IPS-18a (cell line): ENCODE measurements at regions not wholly inside any gene's neighbourhood (a gene's known extent, or its start where the extent isn't known, plus 50 kb on each side); places are given as distances from the start of the nearest gene placed in this dataset.
A peak's percentile ranks its signal among the peaks of the same experiment; 100 is the strongest.

Experiments
- H3K27ac ChIP-seq: one replicate; pipeline ENCODE4 v1.5.1; 2013; ENCODE audit warnings: low read length
- H3K27me3 ChIP-seq: one replicate; pipeline ENCODE4 v1.6.1; 2013; ENCODE audit warnings: mild to moderate bottlenecking, low read length; ENCODE audit not compliant: control insufficient read depth, insufficient read depth
- H3K36me3 ChIP-seq: one replicate; pipeline ENCODE4 v1.6.1; 2013; ENCODE audit warnings: low read depth, low read length; ENCODE audit not compliant: control insufficient read depth
- H3K4me1 ChIP-seq: one replicate; pipeline ENCODE4 v1.6.1; 2013; ENCODE audit warnings: low read depth, low read length; ENCODE audit not compliant: control insufficient read depth
- H3K4me3 ChIP-seq: one replicate; pipeline ENCODE4 v1.5.1; 2013; ENCODE audit warnings: low read length
- H3K9ac ChIP-seq: one replicate; pipeline ENCODE4 v1.6.1; 2013; ENCODE audit warnings: mild to moderate bottlenecking, low read length, moderate library complexity
- H3K9me3 ChIP-seq: one replicate; pipeline ENCODE4 v1.6.1; 2013; ENCODE audit warnings: low read depth, low read length; ENCODE audit not compliant: control insufficient read depth

GRCh38 chr5:38115318-38115827 is 143.0 kb upstream of the EGFLAM start:
- Histone ChIP-seq H3K4me3 (no peak overlapping the region), H3K9me3 (no peaks in the 10 kb centered on the region), H3K9ac (no peak overlapping the region), H3K4me1 (peaks cover 4% of the 10 kb centered on the region), H3K36me3 (no peaks in the 10 kb centered on the region), H3K27me3 (no peaks in the 10 kb centered on the region), H3K27ac (no peak overlapping the region)

GRCh38 chr5:38113880-38114279 is 144.5 kb upstream of the EGFLAM start:
- H3K27me3 ChIP-seq: no peaks in the 10 kb centered on the region
- H3K4me3 ChIP-seq: no peak overlapping the region
- no peak overlapping the region for H3K27ac ChIP-seq
- peaks cover 4% of the 10 kb centered on the region for H3K4me1 ChIP-seq
- H3K36me3 ChIP-seq: no peaks in the 10 kb centered on the region
- no peaks in the 10 kb centered on the region for H3K9me3 ChIP-seq
- no peak overlapping the region for H3K9ac ChIP-seq

GRCh38 chr5:38113456-38113855 is 144.9 kb upstream of the EGFLAM start:
- Histone ChIP-seq H3K36me3 (no peaks in the 10 kb centered on the region), H3K4me1 (peaks cover 4% of the 10 kb centered on the region), H3K4me3 (no peak overlapping the region), H3K9ac (no peak overlapping the region), H3K27ac (no peak overlapping the region), H3K9me3 (no peaks in the 10 kb centered on the region), H3K27me3 (no peaks in the 10 kb centered on the region)

DNA sequence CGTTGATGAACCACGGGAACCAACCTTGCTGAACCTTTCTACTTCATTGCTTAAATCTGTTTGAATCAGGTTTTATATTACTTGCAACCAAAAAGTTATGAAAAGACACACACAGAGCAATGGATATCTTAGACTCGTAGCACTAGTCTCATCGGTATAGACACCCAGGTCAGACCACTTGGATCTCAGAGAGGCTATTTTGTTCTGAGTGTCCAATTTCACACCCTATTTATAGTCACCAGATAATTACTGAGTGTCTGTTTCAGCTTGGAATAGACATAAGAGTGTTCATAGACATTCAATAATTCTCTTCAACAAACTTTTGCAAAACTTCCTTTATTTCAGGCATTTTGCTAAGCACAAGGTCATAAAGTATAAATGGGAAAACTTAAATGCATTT is 145.4 kb upstream of the EGFLAM start:
- Histone ChIP-seq H3K27ac (no peak overlapping the region), H3K4me3 (no peak overlapping the region), H3K9me3 (no peaks in the 10 kb centered on the region), H3K36me3 (no peaks in the 10 kb centered on the region), H3K27me3 (no peaks in the 10 kb centered on the region), H3K4me1 (peaks cover 4% of the 10 kb centered on the region), H3K9ac (no peak overlapping the region)

DNA sequence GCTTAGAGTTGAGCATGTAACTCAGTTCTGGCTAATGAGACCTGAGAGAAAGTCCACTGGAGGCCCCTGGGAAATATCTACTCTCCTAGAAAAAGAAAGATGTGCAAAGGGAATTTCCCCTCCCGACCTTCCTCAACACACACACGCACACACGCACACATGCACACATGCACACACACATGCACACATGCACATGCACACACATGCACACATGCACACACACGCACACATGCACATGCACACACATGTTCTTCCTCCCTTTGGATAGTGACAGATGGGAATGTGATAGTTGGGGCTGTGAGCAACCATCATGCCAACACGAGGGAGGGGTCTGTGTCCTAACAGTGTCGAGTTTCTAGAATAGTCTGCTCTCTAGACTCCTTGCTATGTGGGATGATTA is 148.2 kb upstream of the EGFLAM start:
- peaks cover 9% of the 10 kb centered on the region for H3K27me3 ChIP-seq
- no peaks in the 10 kb centered on the region for H3K36me3 ChIP-seq
- no peak overlapping the region for H3K9ac ChIP-seq
- peaks cover 9% of the 10 kb centered on the region for H3K4me1 ChIP-seq
- no peak overlapping the region for H3K27ac ChIP-seq
- H3K9me3 ChIP-seq: no peaks in the 10 kb centered on the region
- H3K4me3 ChIP-seq: no peak overlapping the region

- peaks cover 9% of the 10 kb centered on the region for H3K27me3 ChIP-seq
- no peak overlapping the region for H3K27ac ChIP-seq
- H3K4me3 ChIP-seq: no peak overlapping the region
- no peaks in the 10 kb centered on the region for H3K36me3 ChIP-seq
- H3K9me3 ChIP-seq: no peaks in the 10 kb centered on the region
- H3K9ac ChIP-seq: no peak overlapping the region
- peaks cover 12% of the 10 kb centered on the region for H3K4me1 ChIP-seq
Measured at GRCh38 chr5:38107096-38107495, 151.3 kb upstream of the EGFLAM start.

DNA sequence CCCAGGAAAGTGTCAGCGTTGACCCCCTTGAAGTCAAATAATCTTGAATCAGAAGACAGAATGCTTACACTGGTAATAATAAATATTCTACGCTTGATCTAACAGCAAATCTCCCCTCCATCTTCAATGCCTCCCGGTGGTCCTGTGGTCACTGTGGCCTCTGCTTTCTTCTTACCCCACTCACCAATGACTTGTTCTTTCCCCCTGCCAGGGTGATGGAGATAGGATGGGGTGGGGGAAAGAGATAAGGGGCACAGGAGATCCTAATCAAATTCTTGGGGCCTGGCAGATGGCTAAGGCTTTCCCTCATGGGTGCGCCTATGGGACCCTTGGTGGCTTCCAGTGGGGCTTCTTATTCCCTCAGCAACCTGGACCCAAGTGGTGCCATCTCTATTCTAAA is 152.6 kb upstream of the EGFLAM start:
- Histone ChIP-seq H3K4me1 (peaks cover 12% of the 10 kb centered on the region), H3K27ac (no peak overlapping the region), H3K4me3 (no peak overlapping the region), H3K9me3 (no peaks in the 10 kb centered on the region), H3K27me3 (peaks cover 9% of the 10 kb centered on the region), H3K36me3 (no peaks in the 10 kb centered on the region), H3K9ac (no peak overlapping the region)

- H3K4me1 ChIP-seq: peaks cover 12% of the 10 kb centered on the region
- H3K9ac ChIP-seq: no peak overlapping the region
- H3K27ac ChIP-seq: peak overlapping the region; percentile 42
- peaks cover 9% of the 10 kb centered on the region for H3K27me3 ChIP-seq
- no peaks in the 10 kb centered on the region for H3K36me3 ChIP-seq
- H3K9me3 ChIP-seq: no peaks in the 10 kb centered on the region
- H3K4me3 ChIP-seq: peak overlapping the region; percentile 19
Measured at GRCh38 chr5:38105231-38105570, 153.2 kb upstream of the EGFLAM start.

GRCh38 chr5:38104497-38105230 is 153.7 kb upstream of the EGFLAM start:
- peak overlapping the region; percentile 42 for H3K27ac ChIP-seq
- no peaks in the 10 kb centered on the region for H3K36me3 ChIP-seq
- no peaks in the 10 kb centered on the region for H3K9me3 ChIP-seq
- H3K4me1 ChIP-seq: peaks cover 12% of the 10 kb centered on the region
- peak overlapping the region; percentile 19 for H3K4me3 ChIP-seq
- H3K27me3 ChIP-seq: peaks cover 9% of the 10 kb centered on the region
- no peak overlapping the region for H3K9ac ChIP-seq

GRCh38 chr5:38101897-38102296 is 156.5 kb upstream of the EGFLAM start:
- Histone ChIP-seq H3K9ac (no peak overlapping the region), H3K27ac (no peak overlapping the region), H3K27me3 (peaks cover 9% of the 10 kb centered on the region), H3K9me3 (no peaks in the 10 kb centered on the region), H3K4me3 (no peak overlapping the region), H3K36me3 (no peaks in the 10 kb centered on the region), H3K4me1 (peaks cover 17% of the 10 kb centered on the region)

GRCh38 chr5:38099205-38100168 is 158.9 kb upstream of the EGFLAM start:
- Histone ChIP-seq H3K4me1 (peaks cover 15% of the 10 kb centered on the region), H3K27ac (no peak overlapping the region), H3K4me3 (no peak overlapping the region), H3K27me3 (no peaks in the 10 kb centered on the region), H3K9ac (no peak overlapping the region), H3K36me3 (no peaks in the 10 kb centered on the region), H3K9me3 (no peaks in the 10 kb centered on the region)
